8988T (cell line): ENCODE measurements at regions not wholly inside any gene's neighbourhood (a gene's known extent, or its start where the extent isn't known, plus 50 kb on each side); places are given as distances from the start of the nearest gene placed in this dataset.

Source experiments
- DNase-seq: peaks from one replicate; pipeline ENCODE4 v3.0.0; 2011

- no peak for DNase-seq
Measured at GRCh38 chr10:4035599-4035945, 250.6 kb upstream of the KLF6 start.

DNA sequence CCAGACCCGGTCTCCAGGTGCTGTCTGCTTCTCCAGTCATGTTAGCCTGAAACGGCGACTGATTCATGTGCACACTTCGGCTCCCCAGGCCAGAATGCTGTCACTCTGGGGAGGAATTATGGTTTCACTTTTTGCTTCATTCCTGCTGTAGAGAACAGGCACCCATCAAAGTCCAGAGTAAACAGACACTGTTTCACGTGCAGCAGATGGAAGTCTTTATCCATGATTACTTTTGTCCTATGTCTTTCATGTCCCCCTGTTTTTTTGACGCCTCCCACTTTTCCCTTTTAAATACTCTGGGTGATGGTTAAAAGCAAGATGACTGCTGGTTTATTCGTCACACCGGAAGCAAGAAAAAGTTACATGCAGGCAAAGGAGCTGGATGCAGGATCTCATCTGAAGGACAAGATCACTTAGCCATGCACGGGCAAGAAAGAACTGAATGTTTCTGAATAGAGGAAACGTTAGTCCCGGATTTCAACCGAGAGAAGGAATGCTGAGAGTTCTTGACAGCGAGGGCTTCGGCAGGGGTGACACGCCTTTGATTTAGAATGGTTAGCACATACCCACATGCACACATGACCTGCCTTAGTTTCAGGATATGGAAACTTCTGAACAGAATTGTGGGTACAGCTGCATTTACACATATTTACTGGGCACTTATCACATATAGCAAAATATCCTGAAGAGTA, 250.0 kb upstream of the KLF6 start:
- DNase-seq, result no peak

DNA sequence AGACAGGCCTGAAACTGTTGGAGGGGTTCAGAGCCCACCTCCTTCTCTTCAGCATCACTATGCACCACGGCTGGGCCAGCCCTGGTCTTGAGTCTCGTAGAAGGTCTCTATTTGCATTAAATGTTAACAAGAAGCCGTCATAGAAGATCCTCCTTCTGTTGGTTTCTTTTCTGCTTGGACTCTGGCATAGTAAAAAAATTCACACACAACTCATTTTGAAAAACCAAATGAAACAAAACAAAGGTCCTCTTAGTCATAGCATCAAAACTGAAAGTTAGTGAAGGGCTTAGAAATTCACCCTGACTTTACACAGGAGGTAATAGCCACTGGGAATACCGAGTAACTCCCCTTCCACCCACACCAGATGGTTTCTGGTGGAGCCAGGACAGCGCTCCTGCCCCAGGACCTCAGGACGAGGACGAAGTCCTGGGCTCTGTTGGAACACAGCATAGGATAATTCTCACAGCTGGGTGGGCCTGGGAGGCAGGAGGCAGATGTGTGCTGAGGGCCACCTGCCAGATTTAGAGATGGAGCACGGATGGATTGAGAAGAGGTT, 248.4 kb upstream of the KLF6 start:
- no peak for DNase-seq

DNA sequence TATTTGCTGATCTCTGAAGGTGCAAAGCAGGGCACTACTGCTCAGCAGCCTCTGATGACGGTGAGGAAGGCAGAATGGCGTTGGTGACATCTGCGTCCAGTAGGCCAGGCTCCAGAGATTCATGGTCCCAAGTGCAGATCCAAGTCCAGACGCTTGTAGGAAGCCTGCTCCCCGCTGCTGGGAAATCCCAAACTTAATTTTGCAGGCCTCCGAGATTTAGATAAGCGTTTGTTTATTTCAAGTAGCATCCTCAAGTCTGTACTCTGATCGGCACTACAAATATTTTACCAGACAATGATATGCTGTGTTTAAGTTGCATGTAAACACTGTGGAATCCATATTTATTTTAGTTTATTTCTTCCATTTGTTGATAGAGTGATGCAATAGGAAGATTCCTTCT, 244.9 kb upstream of the KLF6 start:
- DNase-seq, result no peak

DNA sequence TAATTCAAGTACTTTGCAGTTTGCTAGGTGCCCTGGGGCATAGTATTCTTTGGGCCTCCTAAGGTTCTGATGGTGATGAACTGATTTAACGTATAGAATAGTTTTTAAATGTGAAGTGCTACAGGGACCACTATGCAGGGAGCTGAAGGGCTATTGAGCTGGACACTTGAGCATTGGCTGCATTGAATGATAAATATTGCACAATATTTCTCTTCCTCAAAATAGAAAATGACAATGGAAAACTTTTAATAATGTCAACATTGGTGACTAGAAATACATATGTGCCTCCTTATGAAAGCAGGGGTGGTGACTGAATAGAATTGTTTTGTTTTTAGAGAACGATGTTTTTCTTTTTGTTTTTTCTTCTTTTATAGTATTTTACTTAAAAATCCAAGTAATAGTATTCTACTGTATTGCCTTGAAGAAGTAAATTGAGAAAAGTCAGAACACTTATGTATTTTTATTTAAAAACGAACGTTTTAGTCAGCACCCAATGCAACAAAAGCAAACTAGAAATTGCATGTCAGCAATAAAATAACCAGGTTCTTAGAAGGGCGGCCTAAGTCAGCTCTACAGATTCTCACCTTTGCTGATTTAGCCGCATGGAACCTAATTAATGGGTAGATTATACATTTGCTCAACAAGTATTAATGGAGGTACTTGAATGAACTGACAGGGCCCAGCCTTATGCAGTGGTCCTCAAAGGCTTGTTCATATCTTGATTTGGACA, 244.0 kb upstream of the KLF6 start:
- no peak for DNase-seq

DNA sequence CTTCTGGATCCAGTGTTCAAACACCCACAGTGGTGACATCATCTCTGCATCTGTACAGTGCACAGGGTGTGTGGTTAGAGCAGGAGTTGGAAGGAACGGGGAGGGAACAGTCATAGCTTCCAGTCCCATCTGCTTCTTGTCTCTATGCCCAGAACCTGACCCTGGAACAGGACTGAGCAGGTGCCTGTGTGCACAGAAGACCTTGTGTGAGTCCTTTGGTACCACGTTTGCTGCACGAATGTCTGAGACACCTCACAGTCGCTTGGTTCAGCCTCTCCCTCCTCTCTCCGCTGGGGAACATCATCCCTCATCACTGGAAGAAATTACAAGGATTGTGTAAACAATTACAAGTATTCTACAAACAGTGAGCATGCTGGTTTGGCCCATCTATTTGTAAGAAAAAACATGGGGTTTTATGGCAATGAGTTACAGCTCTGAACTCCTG, 243.0 kb upstream of the KLF6 start:
- DNase-seq, result no peak

- no peak for DNase-seq
Measured at GRCh38 chr10:4025339-4025738, 240.3 kb upstream of the KLF6 start.

DNA sequence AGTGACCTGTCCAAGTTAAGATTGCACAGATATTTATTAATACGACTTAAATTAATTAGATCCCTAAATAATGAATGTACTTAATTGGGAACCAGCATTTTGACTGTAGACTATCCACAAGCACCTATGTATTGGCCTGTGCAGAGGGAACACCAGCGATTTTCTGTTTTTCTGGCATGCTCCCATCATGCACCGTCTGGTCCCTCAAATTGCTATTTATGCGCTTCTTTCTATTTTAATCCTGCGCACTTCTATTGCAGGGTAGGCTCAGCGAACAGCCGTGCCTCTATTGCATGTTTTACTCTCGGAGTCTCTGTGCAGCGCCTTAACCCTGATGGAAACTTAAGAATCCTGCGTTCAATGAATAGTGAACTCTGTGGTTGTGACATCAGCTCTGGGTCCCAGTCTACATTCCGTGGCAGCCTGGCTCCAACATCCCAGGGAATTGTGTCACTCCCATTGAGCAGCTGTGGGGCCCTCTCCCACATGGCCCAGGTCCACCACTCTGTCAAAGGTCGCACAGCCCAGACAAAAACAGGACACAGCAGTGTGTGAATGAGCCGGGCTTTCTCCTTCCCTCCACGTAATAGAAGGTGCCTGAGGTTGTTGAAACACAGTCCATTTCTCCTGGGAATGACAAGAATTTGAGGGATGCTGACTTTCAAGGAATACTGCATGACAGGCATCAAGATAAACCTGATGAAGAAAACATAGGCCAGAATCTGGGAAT, 239.7 kb upstream of the KLF6 start:
- no peak for DNase-seq

DNA sequence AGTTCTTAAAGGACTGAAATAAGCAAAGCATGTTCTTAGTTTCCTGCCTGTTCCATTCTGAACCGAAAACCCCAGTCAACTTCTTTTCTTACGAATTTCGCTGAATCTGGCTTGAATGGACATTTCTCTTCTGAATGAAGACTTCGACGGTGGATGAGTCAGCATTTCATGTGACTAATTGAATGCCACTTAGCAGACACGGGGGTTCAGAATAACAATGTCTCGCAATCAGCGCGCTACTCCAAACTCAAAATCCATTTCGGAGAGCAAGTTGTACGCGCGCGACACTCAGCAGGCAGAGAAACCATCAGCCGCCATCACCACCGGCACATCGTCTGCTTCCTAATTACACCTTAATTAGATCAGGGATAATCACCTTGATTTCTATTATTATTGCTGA, 239.0 kb upstream of the KLF6 start:
- no peak for DNase-seq

DNA sequence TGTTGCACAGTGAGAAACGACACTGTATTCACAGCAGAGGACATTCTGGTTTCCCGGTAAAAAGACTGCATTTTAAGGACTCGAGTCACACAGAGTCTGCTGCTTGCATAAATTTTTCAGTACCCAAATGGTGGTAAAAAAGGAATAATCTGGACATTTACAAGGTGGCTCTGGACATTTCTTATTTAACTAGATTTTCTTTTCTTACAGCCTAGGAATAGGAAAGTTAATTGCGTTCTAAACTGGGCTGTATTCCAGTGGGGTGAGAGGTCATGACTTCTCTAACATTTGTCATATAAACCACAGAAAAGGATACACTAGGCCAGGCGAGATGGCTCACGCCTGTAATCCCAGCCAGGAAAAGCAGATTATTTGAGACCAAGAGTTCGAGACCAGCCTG, 237.5 kb upstream of the KLF6 start:
- no peak for DNase-seq

GRCh38 chr10:4020631-4021030, 235.6 kb upstream of the KLF6 start:
- DNase-seq, result no peak

DNA sequence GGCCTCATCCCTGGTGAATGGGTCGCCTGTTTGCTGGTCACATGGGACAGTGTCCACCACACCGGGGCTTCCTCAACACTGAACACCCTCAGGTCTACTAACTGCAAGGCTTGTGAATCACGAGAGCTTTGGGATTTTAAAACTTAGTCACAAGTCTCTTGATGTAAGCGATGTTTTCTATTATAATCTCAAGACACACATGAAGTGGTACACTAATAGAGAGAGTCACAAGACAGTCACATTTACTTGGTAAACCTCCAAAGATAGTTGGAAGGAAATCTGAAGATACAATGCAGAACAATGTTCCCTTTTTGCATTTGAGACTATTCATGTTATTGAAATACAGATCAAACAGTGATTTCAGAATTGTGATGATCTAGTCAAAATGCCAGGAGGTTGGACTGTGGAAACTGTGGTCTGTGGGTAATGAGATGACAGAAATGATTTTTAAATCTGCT, 233.1 kb upstream of the KLF6 start:
- no peak for DNase-seq

- no peak for DNase-seq
Measured at GRCh38 chr10:4017336-4017735, 232.3 kb upstream of the KLF6 start.

DNA sequence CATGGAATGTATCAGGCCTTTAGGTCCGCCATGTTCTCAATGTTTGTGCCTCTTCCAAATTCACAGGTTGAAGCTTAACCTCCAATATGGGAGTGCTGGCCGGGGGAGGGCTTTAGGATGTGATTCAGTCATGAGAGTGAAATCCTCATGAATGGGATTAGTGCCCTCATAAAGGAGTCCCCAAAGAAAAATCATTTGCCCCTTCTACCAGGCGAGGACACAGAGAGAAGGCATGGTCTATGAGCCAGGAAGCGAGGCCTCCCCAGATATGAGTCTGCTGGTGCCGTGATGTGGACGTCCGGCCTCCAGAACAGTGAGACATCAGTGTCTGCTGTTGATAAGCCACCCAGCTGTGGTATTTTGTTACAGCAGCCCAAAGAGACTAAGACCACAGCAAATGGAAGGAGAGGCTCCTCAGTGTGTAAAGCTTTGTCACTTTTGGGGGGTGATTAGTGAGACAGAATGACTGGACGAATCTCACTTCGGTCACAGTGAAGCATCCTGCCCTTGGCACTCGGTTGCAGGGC, 231.3 kb upstream of the KLF6 start:
- DNase-seq, result no peak

- DNase-seq, result no peak
Measured at GRCh38 chr10:4013651-4014121, 228.7 kb upstream of the KLF6 start.

GRCh38 chr10:4012848-4013247, 227.8 kb upstream of the KLF6 start:
- DNase-seq, result no peak

DNA sequence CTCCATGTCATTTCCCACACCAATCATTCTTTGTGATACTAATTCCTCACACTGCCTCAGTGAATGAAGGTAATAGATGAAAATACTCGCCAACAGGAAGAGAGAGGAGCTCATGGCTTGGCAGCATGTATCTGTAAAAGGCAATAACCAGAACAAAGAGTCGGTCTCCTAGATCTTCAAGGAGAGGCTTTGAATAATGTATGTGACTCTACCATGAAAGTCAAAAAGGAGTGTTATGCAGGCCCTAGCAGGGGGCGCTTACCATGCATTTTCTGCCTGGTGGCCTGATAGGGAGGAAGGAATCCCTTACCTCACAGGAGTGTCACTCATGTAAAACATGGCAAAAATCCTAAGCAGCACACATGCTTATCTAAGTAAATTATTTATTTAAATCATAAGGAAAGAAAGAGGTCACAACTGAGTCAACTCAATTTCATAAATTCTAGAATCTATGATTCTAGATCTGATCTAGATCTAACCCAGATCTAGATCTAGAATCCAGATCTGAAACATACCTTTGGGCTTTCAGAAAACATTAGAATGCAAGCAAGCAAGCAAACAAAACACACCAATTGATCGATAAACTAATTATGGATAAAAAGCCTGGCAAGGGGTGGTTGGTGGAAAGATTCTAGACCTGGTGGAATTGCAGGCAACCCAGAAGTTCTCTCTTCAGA, 226.3 kb upstream of the KLF6 start:
- DNase-seq, result no peak

- DNase-seq, result no peak
Measured at GRCh38 chr10:4008676-4009382, 223.8 kb upstream of the KLF6 start.

DNA sequence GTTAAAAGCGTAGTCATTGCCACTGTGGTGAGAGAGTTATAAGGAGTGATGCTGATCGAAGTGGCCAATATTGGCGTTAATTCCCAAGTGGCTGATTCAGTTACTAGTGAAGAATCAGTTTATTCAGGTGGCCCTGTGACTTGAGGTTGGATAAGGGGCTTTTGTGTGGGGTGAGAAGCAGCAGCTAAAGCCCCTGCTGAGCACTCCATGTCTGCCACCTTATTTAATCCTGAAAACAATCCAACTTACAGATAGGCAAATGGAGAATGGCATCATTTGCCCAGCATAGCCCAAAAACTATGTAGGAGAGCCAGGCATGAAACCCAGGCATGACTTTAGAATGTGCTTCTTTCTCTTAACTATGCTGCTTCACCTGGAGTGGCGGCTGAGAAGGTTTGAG, 222.8 kb upstream of the KLF6 start:
- no peak for DNase-seq

GRCh38 chr10:4006858-4007257, 221.8 kb upstream of the KLF6 start:
- DNase-seq, result no peak

GRCh38 chr10:4006051-4006450, 221.0 kb upstream of the KLF6 start:
- DNase-seq, result no peak

- DNase-seq, result no peak
Measured at GRCh38 chr10:4004990-4005389, 220.0 kb upstream of the KLF6 start.
